HCT116 (cell line): ENCODE measurements at regions not wholly inside any gene's neighbourhood (a gene's known extent, or its start where the extent isn't known, plus 50 kb on each side); places are given as distances from the start of the nearest gene placed in this dataset.
"Not testable (repeated sequence)": the region's sequence is repeated elsewhere in the genome, so short reads cannot be mapped to it uniquely, and the experiment has no call there.

Source experiments
- ATAC-seq: fragments of 200-7000 bp; cut with Tn5 transposase; 2 replicates; pipeline ENCODE4 v1.9.1; 2020; ENCODE audit warnings: mild to moderate bottlenecking, moderate library complexity
- BruUV-seq: library from RNA; stranded (reverse); fragments of 400-500 nt; replicated peaks from 2 replicates; lab custom pipeline; 2021; lab: Mats Ljungman, UMichigan
- CTCF ChIA-PET: fragments of 300-600 bp; sonication (Branson Sonifier 250); formaldehyde crosslinking; loops from one replicate; lab custom pipeline; 2021; ENCODE audit warnings: antibody characterized with exemption; lab: Charles Lee
- POLR2A ChIA-PET: fragments of 300-600, 350-600 bp; sonication (Branson Sonifier 250); formaldehyde crosslinking; loops from one replicate; lab custom pipeline; 2021; ENCODE audit warnings: antibody characterized with exemption; lab: Charles Lee
- RAD21 ChIA-PET, 2 experiments: fragments of 300-600 bp; sonication (Branson Sonifier 250); formaldehyde crosslinking; loops; one replicate each; lab custom pipeline; 2023; ENCODE audit warnings: low total read pairs in 2 of 2; ENCODE audit not compliant: uncharacterized antibody in 2 of 2, unreplicated experiment in 2 of 2, low non-redundant PET in 1 of 2; lab: Charles Lee
- DNase-seq: peaks from one replicate; pipeline ENCODE4 v3.0.0-alpha.2; 2010; ENCODE audit warnings: low read depth, low spot score
- H2AFZ ChIP-seq: fragments of 200-600 bp; shearing (Covaris generic), sonication (generic); 2 replicates; pipeline ENCODE4 v1.6.1; 2017; ENCODE audit warnings: low read depth, mixed run types, mixed read lengths, antibody characterized with exemption, low read length; ENCODE audit not compliant: poor library complexity, severe bottlenecking
- H3K27ac ChIP-seq: 2 replicates; pipeline ENCODE4 v1.5.1; 2012; ENCODE audit warnings: low read depth, low read length
- H3K27me3 ChIP-seq: fragments of 200-600 bp; sonication (generic); 2 replicates; pipeline ENCODE4 v1.6.1; 2016; ENCODE audit warnings: mixed run types, low read length, mixed read lengths; ENCODE audit not compliant: insufficient read depth
- H3K36me3 ChIP-seq, 2 experiments: fragments of 200-500 bp in 1 of 2; fragments of 200-600 bp in 1 of 2; sonication (Bioruptor generic) in 1 of 2; sonication (generic) in 1 of 2; 2 replicates each; pipeline versions ENCODE4 v1.5.1 to v1.6.1; 2014 to 2016; ENCODE audit warnings: low read length in 2 of 2, inconsistent platforms in 1 of 2, mixed read lengths in 1 of 2, mixed run types in 1 of 2; ENCODE audit not compliant: insufficient read depth in 2 of 2, control insufficient read depth in 1 of 2
- H3K4me1 ChIP-seq, 2 experiments: fragments of 200-600 bp in 1 of 2; sonication (generic) in 1 of 2; 2 replicates each; pipeline versions ENCODE4 v1.5.1 to v1.6.1; 2012 to 2017; ENCODE audit warnings: low read length in 2 of 2, inconsistent platforms in 1 of 2, mild to moderate bottlenecking in 1 of 2, mixed read lengths in 1 of 2, mixed run types in 1 of 2, moderate library complexity in 1 of 2; ENCODE audit not compliant: insufficient read depth in 2 of 2, control insufficient read depth in 1 of 2
- H3K4me2 ChIP-seq: fragments of 200-600 bp; sonication (generic); 2 replicates; pipeline ENCODE4 v1.6.1; 2017; ENCODE audit warnings: mixed run types, low read length, mixed read lengths
- H3K4me3 ChIP-seq, 2 experiments: fragments of 200-600 bp in 1 of 2; sonication (generic) in 1 of 2; replicated peaks in 1 of 2; 2 replicates each; pipeline ENCODE4 v1.5.1; 2011 to 2016; ENCODE audit warnings: low read length in 2 of 2, control low read depth in 1 of 2, low read depth in 1 of 2, mild to moderate bottlenecking in 1 of 2, mixed read lengths in 1 of 2, mixed run types in 1 of 2
- H3K79me2 ChIP-seq: fragments of 200-600 bp; sonication (generic); 2 replicates; pipeline ENCODE4 v1.6.1; 2017; ENCODE audit warnings: mild to moderate bottlenecking, mixed run types, low read length, moderate library complexity, mixed read lengths; ENCODE audit not compliant: insufficient read depth
- H3K9ac ChIP-seq: fragments of 200-600 bp; sonication (generic); 2 replicates; pipeline ENCODE4 v1.6.1; 2016; ENCODE audit warnings: low read length, mixed read lengths
- H3K9me2 ChIP-seq: fragments of 200-600 bp; sonication (generic), shearing (Covaris generic); 2 replicates; pipeline ENCODE4 v1.6.1; 2017; ENCODE audit warnings: mixed run types, mild to moderate bottlenecking, moderate library complexity; ENCODE audit not compliant: insufficient read depth
- H3K9me3 ChIP-seq, 2 experiments: fragments of 200-500 bp in 1 of 2; fragments of 200-600 bp in 1 of 2; sonication (Bioruptor generic) in 1 of 2; sonication (generic) in 1 of 2; 2 replicates each; pipeline ENCODE4 v1.6.1; 2014 to 2017; ENCODE audit warnings: low read length in 2 of 2, mixed read lengths in 2 of 2, inconsistent platforms in 1 of 2, low read depth in 1 of 2, mild to moderate bottlenecking in 1 of 2, mixed run types in 1 of 2, moderate library complexity in 1 of 2; ENCODE audit not compliant: control insufficient read depth in 1 of 2, insufficient read depth in 1 of 2
- H4K20me1 ChIP-seq: fragments of 200-600 bp; sonication (generic), shearing (Covaris generic); 2 replicates; pipeline ENCODE4 v1.6.1; 2017; ENCODE audit warnings: mixed run types, mild to moderate bottlenecking, moderate library complexity; ENCODE audit not compliant: insufficient read depth
- ATF3 ChIP-seq: IDR thresholded peaks from 2 replicates; pipeline ENCODE4 v1.6.1; 2012
- CEBPB ChIP-seq: IDR thresholded peaks from 2 replicates; pipeline ENCODE4 v1.6.1; 2012; ENCODE audit warnings: low read depth
- ELF1 ChIP-seq: IDR thresholded peaks from 2 replicates; pipeline ENCODE4 v1.6.1; 2012; ENCODE audit warnings: low read depth, borderline replicate concordance
- FOSL1 ChIP-seq: IDR thresholded peaks from 2 replicates; pipeline ENCODE4 v1.6.1; 2012; ENCODE audit warnings: low read depth
- POLR2AphosphoS5 ChIP-seq: IDR thresholded peaks from 2 replicates; pipeline ENCODE4 v1.6.1; 2011; ENCODE audit warnings: mild to moderate bottlenecking, low read depth, low read length, moderate library complexity
- SP1 ChIP-seq: IDR thresholded peaks from 2 replicates; pipeline ENCODE4 v1.6.1; 2012; ENCODE audit warnings: low read depth
- SRF ChIP-seq: IDR thresholded peaks from 2 replicates; pipeline ENCODE4 v1.6.1; 2012; ENCODE audit warnings: low read depth
- intact Hi-C: fragments of 100-400 bp; cut with micrococcal nuclease; formaldehyde crosslinking; loops from 2 replicates; pipeline ENCODE4 v1.10.0; 2022

DNA sequence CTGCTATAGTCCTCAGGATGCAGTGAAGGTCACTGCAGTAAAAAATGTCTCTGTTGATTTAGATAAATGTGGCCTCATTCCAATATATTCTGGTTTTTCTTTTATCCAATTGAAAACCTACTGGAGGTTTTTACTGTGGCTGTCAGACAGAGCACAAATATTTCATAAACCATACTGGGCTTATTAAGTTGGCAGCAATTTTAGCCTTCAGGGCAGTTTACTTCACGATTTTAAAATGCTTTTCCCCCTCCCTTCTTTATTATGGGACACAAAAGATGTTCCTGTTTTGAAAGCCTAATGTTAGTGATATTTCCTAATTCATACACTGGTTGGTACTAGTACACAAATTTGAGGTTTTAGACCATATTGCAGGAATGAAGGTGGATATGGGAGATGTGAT, 939.4 kb downstream of the C4orf33 start:
- ATAC-seq (no peak), DNase-seq (no peak)
- CTCF ChIA-PET = no interaction called here
- BruUV-seq = no TSS peak
- no peak overlapping the region for H3K9ac ChIP-seq
- H2AFZ ChIP-seq = no peak overlapping the region
- RAD21 ChIA-PET = no interaction called here
- H3K36me3 ChIP-seq = no peaks in the 10 kb centered on the region
- H3K4me1 ChIP-seq = no peaks in the 10 kb centered on the region
- no peak overlapping the region for H3K27ac ChIP-seq
- H3K4me2 ChIP-seq = no peak overlapping the region
- no peaks in the 10 kb centered on the region for H4K20me1 ChIP-seq
- no peaks in the 10 kb centered on the region for H3K9me2 ChIP-seq
- intact Hi-C loops = no loop called here
- no peaks in the 10 kb centered on the region for H3K79me2 ChIP-seq
- H3K9me3 ChIP-seq = no peaks in the 10 kb centered on the region
- POLR2A ChIA-PET = no interaction called here
- H3K27me3 ChIP-seq = no peaks in the 10 kb centered on the region
- TF ChIP-seq ATF3 (no peak), SRF (no peak), SP1 (no peak), ELF1 (no peak), CEBPB (no peak), POLR2AphosphoS5 (no peak), FOSL1 (no peak)
- no peak overlapping the region for H3K4me3 ChIP-seq

- H3K27ac ChIP-seq, H3K9ac ChIP-seq, POLR2A ChIA-PET, H3K9me2 ChIP-seq, CTCF ChIA-PET, BruUV-seq, DNase-seq, RAD21 ChIA-PET, H3K36me3 ChIP-seq, H4K20me1 ChIP-seq, ATAC-seq, H3K4me3 ChIP-seq, H3K4me1 ChIP-seq, H3K27me3 ChIP-seq, H2AFZ ChIP-seq, H3K79me2 ChIP-seq, H3K9me3 ChIP-seq, H3K4me2 ChIP-seq, intact Hi-C loops: not testable (repeated sequence)
These were observed 941.9 kb downstream of the C4orf33 start for GRCh38 chr4:130037866-130038265.

GRCh38 chr4:130038540-130038939, 942.6 kb downstream of the C4orf33 start:
- H4K20me1 ChIP-seq, RAD21 ChIA-PET, H3K4me2 ChIP-seq, H3K9me2 ChIP-seq, BruUV-seq, H3K27ac ChIP-seq, intact Hi-C loops, H3K4me3 ChIP-seq, H3K36me3 ChIP-seq, CTCF ChIA-PET, H3K27me3 ChIP-seq, DNase-seq, POLR2A ChIA-PET, H3K9me3 ChIP-seq, H2AFZ ChIP-seq, H3K9ac ChIP-seq, H3K79me2 ChIP-seq, ATAC-seq, H3K4me1 ChIP-seq: not testable (repeated sequence)
